Activated CD8-positive, alpha-beta memory T cell treated with anti-CD3 and anti-CD28 coated beads for 4 hours (primary cell): ENCODE measurements at regions not wholly inside any gene's neighbourhood (a gene's known extent, or its start where the extent isn't known, plus 50 kb on each side); places are given as distances from the start of the nearest gene placed in this dataset.

ENCODE experiments used
- DNase-seq, 2 donors: peaks; one replicate each; pipeline ENCODE4 v3.0.0-alpha.2; 2020; ENCODE audit warnings: low read depth in 2 of 2

GRCh38 chr4:180710628-180711337 lies 1532.4 kb upstream of the TENM3 start:
- DNase-seq, result no peak

GRCh38 chr4:180717451-180718033 lies 1525.7 kb upstream of the TENM3 start:
- no peak for DNase-seq

GRCh38 chr4:180721356-180721755 lies 1521.8 kb upstream of the TENM3 start:
- DNase-seq, result no peak

- no peak for DNase-seq
Measured at GRCh38 chr4:180726611-180727010, 1516.6 kb upstream of the TENM3 start.

GRCh38 chr4:180727478-180727877 lies 1515.7 kb upstream of the TENM3 start:
- DNase-seq, result no peak

- no peak for DNase-seq
Measured at GRCh38 chr4:180734753-180735432, 1508.3 kb upstream of the TENM3 start.

- DNase-seq, result no peak
Measured at GRCh38 chr4:180741703-180742102, 1501.5 kb upstream of the TENM3 start.

- no peak for DNase-seq
Measured at GRCh38 chr4:180745019-180745418, 1498.2 kb upstream of the TENM3 start.

GRCh38 chr4:180751009-180751408 lies 1492.2 kb upstream of the TENM3 start:
- no peak for DNase-seq

GRCh38 chr4:180757927-180758326 lies 1485.3 kb upstream of the TENM3 start:
- no peak for DNase-seq

- no peak for DNase-seq
Measured at GRCh38 chr4:180766045-180766444, 1477.2 kb upstream of the TENM3 start.

- no peak for DNase-seq
Measured at GRCh38 chr4:180766944-180767729, 1476.1 kb upstream of the TENM3 start.

- DNase-seq, result no peak
Measured at GRCh38 chr4:180768610-180769009, 1474.6 kb upstream of the TENM3 start.

- no peak for DNase-seq
Measured at GRCh38 chr4:180769791-180770190, 1473.4 kb upstream of the TENM3 start.

- no peak for DNase-seq
Measured at GRCh38 chr4:180770265-180770664, 1472.9 kb upstream of the TENM3 start.

- no peak for DNase-seq
Measured at GRCh38 chr4:180784940-180785339, 1458.3 kb upstream of the TENM3 start.

- DNase-seq, result no peak
Measured at GRCh38 chr4:180788729-180789128, 1454.5 kb upstream of the TENM3 start.

- DNase-seq, result no peak
Measured at GRCh38 chr4:180789929-180790328, 1453.3 kb upstream of the TENM3 start.

GRCh38 chr4:180790471-180790870 lies 1452.7 kb upstream of the TENM3 start:
- DNase-seq, result no peak

- DNase-seq, result no peak
Measured at GRCh38 chr4:180792541-180792940, 1450.7 kb upstream of the TENM3 start.

- DNase-seq, result no peak
Measured at GRCh38 chr4:180794333-180794732, 1448.9 kb upstream of the TENM3 start.

GRCh38 chr4:180798036-180798577 lies 1445.1 kb upstream of the TENM3 start:
- DNase-seq, result no peak
